ENCODE measurements at regions not wholly inside any gene's neighbourhood (a gene's known extent, or its start where the extent isn't known, plus 50 kb on each side); places are given as distances from the start of the nearest gene placed in this dataset.

- 67% methylated on average over 1 of the region's 1 CpG; no CpG with 5 or more reads in 1 of the 2 experiments for WGBS, 2 experiments (ENCODE audit: insufficient coverage in 1 of 2, insufficient read length in 1 of 2)
- Histone ChIP-seq H3K27me3 (ENCODE audit: control insufficient read depth, insufficient read depth, low read length, poor library complexity, severe bottlenecking) (peaks cover 14% of the 10 kb centered on the region), H3K9me3 (ENCODE audit: control insufficient read depth, low read length) (peaks cover 20% of the 10 kb centered on the region), H3K4me1 (ENCODE audit: control insufficient read depth, insufficient read depth, low read length) (no peaks in the 10 kb centered on the region), H3K27ac (ENCODE audit: low read depth, low read length) (no peak overlapping the region), H3K4me3 (ENCODE audit: low read length) (no peak overlapping the region), H3K36me3 (ENCODE audit: control insufficient read depth, insufficient read depth, low read length) (no peaks in the 10 kb centered on the region), H3K9ac (ENCODE audit: extremely low read depth, low read length, poor library complexity, severe bottlenecking) (no peak overlapping the region)
- Mint-ChIP-seq H3K4me1 (peaks cover 21% of the 10 kb centered on the region), H3K27ac (no peak overlapping the region), H3K27me3 (ENCODE audit: insufficient read depth) (peaks cover 48% of the 10 kb centered on the region), H3K36me3 (ENCODE audit: low read depth) (peaks cover 7% of the 10 kb centered on the region), H3K9me3 (peaks cover 15% of the 10 kb centered on the region), H3K4me3 (no peak overlapping the region)
- TF ChIP-seq CTCF (conservative IDR thresholded peaks at IDR 0.05): no peak
- no peak for DNase-seq
Observed at GRCh38 chr17:72422204-72422504, 301.3 kb downstream of the SOX9 start.

GRCh38 chr17:72422505-72423285, 301.9 kb downstream of the SOX9 start:
- H3K27me3 Mint-ChIP-seq (ENCODE audit: insufficient read depth): peaks cover 53% of the 10 kb centered on the region
- Histone ChIP-seq H3K9me3 (ENCODE audit: control insufficient read depth, low read length) (peaks cover 14% of the 10 kb centered on the region), H3K9ac (ENCODE audit: extremely low read depth, low read length, poor library complexity, severe bottlenecking) (no peak overlapping the region), H3K27ac (ENCODE audit: low read depth, low read length) (no peak overlapping the region), H3K36me3 (ENCODE audit: control insufficient read depth, insufficient read depth, low read length) (no peaks in the 10 kb centered on the region), H3K4me1 (ENCODE audit: control insufficient read depth, insufficient read depth, low read length) (no peaks in the 10 kb centered on the region), H3K27me3 (ENCODE audit: control insufficient read depth, insufficient read depth, low read length, poor library complexity, severe bottlenecking) (peaks cover 18% of the 10 kb centered on the region), H3K4me3 (ENCODE audit: low read length) (no peak overlapping the region)
- WGBS, 2 experiments (ENCODE audit: insufficient coverage in 1 of 2, insufficient read length in 1 of 2): 78 to 89% methylated on average over 14 to 21 of the region's 21 CpGs
- peaks cover 13% of the 10 kb centered on the region for H3K9me3 Mint-ChIP-seq
- TF ChIP-seq CTCF (conservative IDR thresholded peaks at IDR 0.05): no peak
- H3K36me3 Mint-ChIP-seq (ENCODE audit: low read depth): peaks cover 7% of the 10 kb centered on the region
- H3K27ac Mint-ChIP-seq: no peak overlapping the region
- H3K4me1 Mint-ChIP-seq: peaks cover 21% of the 10 kb centered on the region
- H3K4me3 Mint-ChIP-seq: no peak overlapping the region
- peak; percentile 70 for DNase-seq

GRCh38 chr17:72423286-72423589, 302.4 kb downstream of the SOX9 start:
- Mint-ChIP-seq H3K36me3 (ENCODE audit: low read depth) (peaks cover 4% of the 10 kb centered on the region), H3K4me1 (peaks cover 21% of the 10 kb centered on the region), H3K27me3 (ENCODE audit: insufficient read depth) (peaks cover 56% of the 10 kb centered on the region), H3K27ac (no peak overlapping the region), H3K9me3 (peaks cover 9% of the 10 kb centered on the region), H3K4me3 (no peak overlapping the region)
- no peak for TF ChIP-seq CTCF (conservative IDR thresholded peaks at IDR 0.05)
- no peak for DNase-seq
- no peaks in the 10 kb centered on the region for H3K4me1 ChIP-seq (ENCODE audit: control insufficient read depth, insufficient read depth, low read length)
- H3K9me3 ChIP-seq (ENCODE audit: control insufficient read depth, low read length): peaks cover 9% of the 10 kb centered on the region
- peaks cover 22% of the 10 kb centered on the region for H3K27me3 ChIP-seq (ENCODE audit: control insufficient read depth, insufficient read depth, low read length, poor library complexity, severe bottlenecking)
- H3K27ac ChIP-seq (ENCODE audit: low read depth, low read length): no peak overlapping the region
- no peaks in the 10 kb centered on the region for H3K36me3 ChIP-seq (ENCODE audit: control insufficient read depth, insufficient read depth, low read length)
- 96% methylated on average over 5 of the region's 5 CpGs; no CpG with 5 or more reads in 1 of the 2 experiments for WGBS, 2 experiments (ENCODE audit: insufficient coverage in 1 of 2, insufficient read length in 1 of 2)
- no peak overlapping the region for H3K4me3 ChIP-seq (ENCODE audit: low read length)
- H3K9ac ChIP-seq (ENCODE audit: extremely low read depth, low read length, poor library complexity, severe bottlenecking): no peak overlapping the region

Measured in endodermal cell (in vitro differentiated cells).